A549 (cell line): ENCODE measurements at regions not wholly inside any gene's neighbourhood (a gene's known extent, or its start where the extent isn't known, plus 50 kb on each side); places are given as distances from the start of the nearest gene placed in this dataset.

Experiments
- ATAC-seq, 2 experiments: fragments of 200-7000 bp in 1 of 2; fragments of >200 bp in 1 of 2; cut with Nextera tagmentation in 1 of 2; cut with Tn5 transposase in 1 of 2; 3 replicates each; pipeline versions ENCODE4 v1.8.0 to v1.9.1; 2018 to 2020; ENCODE audit warnings: mild to moderate bottlenecking in 1 of 2, moderate library complexity in 1 of 2
- CTCF ChIA-PET: fragments of 300-600 bp; sonication (Branson Sonifier 250); formaldehyde crosslinking; extraction: SDS; loops from one replicate; lab custom pipeline; 2021; ENCODE audit warnings: antibody characterized with exemption, inconsistent platforms; lab: Yijun Ruan, JAX
- POLR2A ChIA-PET: fragments of 350-600 bp; formaldehyde crosslinking; extraction: SDS; loops from one replicate; lab custom pipeline; 2021; ENCODE audit warnings: antibody characterized with exemption, inconsistent platforms; lab: Yijun Ruan, JAX
- DNase-seq, 2 experiments: peaks; one replicate each; pipeline versions ENCODE4 v3.0.0 to v3.0.0-alpha.2; 2011 to 2016; ENCODE audit warnings: low read depth in 1 of 2, low spot score in 1 of 2
- FAIRE-seq: peaks from 2 replicates; lab custom pipeline; 2011; peaks lifted over from hg19 to GRCh38; lab: Jason Lieb, UNC
- H3K27ac ChIP-seq, 2 experiments: fragments of >200 bp; sonication (Bioruptor Twin); formaldehyde crosslinking; 3 replicates each; pipeline ENCODE4 v1.5.1; 2016 to 2017
- H3K4me1 ChIP-seq: fragments of >200 bp; sonication (Bioruptor Twin); formaldehyde crosslinking; 3 replicates; pipeline ENCODE4 v1.6.1; 2016
- H3K4me2 ChIP-seq: fragments of >200 bp; sonication (Bioruptor Twin); formaldehyde crosslinking; 3 replicates; pipeline ENCODE4 v1.6.1; 2016
- H3K4me3 ChIP-seq: fragments of >200 bp; sonication (Bioruptor Twin); formaldehyde crosslinking; 3 replicates; pipeline ENCODE4 v1.5.1; 2016
- H3K9me3 ChIP-seq: fragments of >200 bp; sonication (Bioruptor Twin); formaldehyde crosslinking; 3 replicates; pipeline ENCODE4 v1.6.1; 2016
- BHLHE40 ChIP-seq: IDR thresholded peaks from 2 replicates; pipeline ENCODE4 v1.6.1; 2012; ENCODE audit warnings: low read depth, low read length, inconsistent platforms
- CEBPB ChIP-seq, 2 experiments: fragments of >200 bp in 1 of 2; sonication (Bioruptor Twin) in 1 of 2; formaldehyde crosslinking in 1 of 2; IDR thresholded peaks; 2 replicates each; pipeline ENCODE4 v1.6.1; 2012 to 2016
- CHD2 ChIP-seq: fragments of 150-350 bp; IDR thresholded peaks from 2 replicates; pipeline ENCODE4 v1.6.1; 2014; ENCODE audit warnings: low read length; ENCODE audit not compliant: partially characterized antibody
- CHD4 ChIP-seq: fragments of 200-600 bp; sonication (generic); IDR thresholded peaks from 2 replicates; pipeline ENCODE4 v1.6.1; 2016; ENCODE audit warnings: antibody characterized with exemption, mild to moderate bottlenecking, borderline replicate concordance
- ELK1 ChIP-seq: fragments of 150-350 bp; IDR thresholded peaks from 2 replicates; pipeline ENCODE4 v1.6.1; 2014; ENCODE audit warnings: low read depth, mild to moderate bottlenecking, low read length
- ESRRA ChIP-seq: fragments of 150-350 bp; IDR thresholded peaks from 2 replicates; pipeline ENCODE4 v1.6.1; 2014; ENCODE audit warnings: mild to moderate bottlenecking, low read length, borderline replicate concordance
- FOXS1 ChIP-seq: fragments of 250-450 bp; sonication (Bioruptor Pico); IDR thresholded peaks from 2 replicates; pipeline ENCODE4 v1.5.0; 2020; ENCODE audit warnings: mild to moderate bottlenecking, moderate library complexity
- GATA3 ChIP-seq: IDR thresholded peaks from 2 replicates; pipeline ENCODE4 v1.6.1; 2012; ENCODE audit warnings: borderline replicate concordance
- HDAC2 ChIP-seq: fragments of 200-600 bp; sonication (generic); IDR thresholded peaks from 2 replicates; pipeline ENCODE4 v1.6.1; 2016
- HMGXB4 ChIP-seq: fragments of 250-450 bp; sonication (Bioruptor Pico); IDR thresholded peaks from 2 replicates; pipeline ENCODE4 v1.5.0; 2021; ENCODE audit warnings: mild to moderate bottlenecking, moderate library complexity, borderline replicate concordance
- HOXA7 ChIP-seq: fragments of 250-450 bp; sonication (Bioruptor Pico); IDR thresholded peaks from 2 replicates; pipeline ENCODE4 v1.5.0; 2020; ENCODE audit warnings: mild to moderate bottlenecking, moderate library complexity
- HOXB5 ChIP-seq: fragments of 250-450 bp; sonication (Bioruptor Pico); IDR thresholded peaks from 2 replicates; pipeline ENCODE4 v1.5.0; 2020; ENCODE audit warnings: mild to moderate bottlenecking, moderate library complexity
- NFE2L2 ChIP-seq: fragments of 150-350 bp; conservative IDR thresholded peaks from 2 replicates; pipeline ENCODE4 v1.6.1; 2014; ENCODE audit warnings: low read length
- NPAS2 ChIP-seq: fragments of 250-450 bp; sonication (Bioruptor Pico); IDR thresholded peaks from 2 replicates; pipeline ENCODE4 v1.8.0; 2022; ENCODE audit warnings: mild to moderate bottlenecking, moderate library complexity, borderline replicate concordance
- PBX3 ChIP-seq: IDR thresholded peaks from 2 replicates; pipeline ENCODE4 v1.6.1; 2012
- PHF8 ChIP-seq: fragments of 200-600 bp; sonication (generic); IDR thresholded peaks from 2 replicates; pipeline ENCODE4 v1.6.1; 2016; ENCODE audit warnings: low read depth, mild to moderate bottlenecking, antibody characterized with exemption, moderate library complexity, borderline replicate concordance
- POLR2A ChIP-seq: IDR thresholded peaks from 2 replicates; pipeline ENCODE4 v1.6.1; 2012; ENCODE audit warnings: mild to moderate bottlenecking, low read length
- POLR2AphosphoS2 ChIP-seq: conservative IDR thresholded peaks from 2 replicates; pipeline ENCODE4 v1.6.1; 2012; ENCODE audit warnings: low read length, improper control_type of control experiment, inconsistent platforms
- RAD21 ChIP-seq, 2 experiments: fragments of >200 bp in 1 of 2; sonication (Bioruptor Twin) in 1 of 2; formaldehyde crosslinking in 1 of 2; IDR thresholded peaks in 1 of 2; conservative IDR thresholded peaks in 1 of 2; 2 replicates in 1 of 2; 3 replicates in 1 of 2; pipeline ENCODE4 v1.6.1; 2012 to 2018; ENCODE audit warnings: inconsistent platforms in 1 of 2
- RFX5 ChIP-seq: fragments of 450-650 bp; IDR thresholded peaks from 2 replicates; pipeline ENCODE4 v1.7.1; 2014; ENCODE audit warnings: antibody characterized with exemption, mild to moderate bottlenecking, moderate library complexity
- RNF2 ChIP-seq: fragments of 200-600 bp; sonication (generic); IDR thresholded peaks from 2 replicates; pipeline ENCODE4 v1.6.1; 2016; ENCODE audit warnings: low read depth, mild to moderate bottlenecking, antibody characterized with exemption, moderate library complexity, borderline replicate concordance
- SMC3 ChIP-seq: fragments of >200 bp; sonication (Bioruptor Twin); formaldehyde crosslinking; IDR thresholded peaks from 3 replicates; pipeline ENCODE4 v1.6.1; 2018; ENCODE audit warnings: inconsistent platforms
- TFCP2L1 ChIP-seq: fragments of 250-450 bp; sonication (Bioruptor Pico); IDR thresholded peaks from 2 replicates; pipeline ENCODE4 v1.5.0; 2021; ENCODE audit warnings: mild to moderate bottlenecking
- WGBS: methylation state at CpG from one replicate; pipeline ENCODE4 v1.1.6; 2017; ENCODE audit errors: missing lambda C conversion rate; 5-methylcytosine and 5-hydroxymethylcytosine counted together
- TF ChIP-seq, protein P1 (sequence below): IDR thresholded peaks from 2 replicates; pipeline ENCODE4 v1.6.1; 2012; ENCODE audit warnings: low read depth, borderline replicate concordance
- TF ChIP-seq, protein P2 (sequence below): fragments of 250-450 bp; sonication (Bioruptor Pico); IDR thresholded peaks from 2 replicates; pipeline ENCODE4 v1.5.0; 2020; ENCODE audit warnings: low read depth, mild to moderate bottlenecking, moderate library complexity
- TF ChIP-seq, protein P3 (sequence below): fragments of >200 bp; sonication (Bioruptor Twin); formaldehyde crosslinking; IDR thresholded peaks from 3 replicates; pipeline ENCODE4 v1.5.1; 2016

DNA sequence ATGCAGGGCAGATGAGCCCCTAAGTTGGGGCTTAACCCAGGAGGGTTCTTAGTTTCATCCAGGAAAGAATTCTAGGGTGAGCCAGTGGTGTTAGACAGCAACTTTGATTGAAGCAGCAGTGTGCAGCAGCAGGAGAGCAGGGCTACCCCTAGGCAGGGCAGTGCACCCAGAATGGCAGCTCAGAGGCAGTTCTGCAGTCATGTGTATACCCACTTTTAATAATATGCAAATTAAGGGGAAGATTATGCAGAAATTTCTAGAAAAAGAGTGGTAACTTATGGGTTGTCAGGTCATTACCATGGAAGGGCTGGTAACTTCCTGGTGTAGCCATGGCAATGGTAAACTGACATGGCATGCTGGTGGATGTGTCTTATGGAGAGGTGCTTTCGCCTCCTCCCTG, 297.5 kb downstream of the PCNX1 start:
- POLR2A ChIA-PET, result no interaction called here
- no peak overlapping the region for H3K4me3 ChIP-seq
- no peaks in the 10 kb centered on the region for H3K9me3 ChIP-seq
- no peak overlapping the region for H3K27ac ChIP-seq
- no peak for ATAC-seq
- no peak overlapping the region for H3K4me2 ChIP-seq
- WGBS, result 73% methylated on average over 1 of the region's 1 CpG
- H3K4me1 ChIP-seq, result no peaks in the 10 kb centered on the region
- no peak for DNase-seq
- CTCF ChIA-PET, result no interaction called here
- TF ChIP-seq ESRRA (no peak), RFX5 (no peak), TFCP2L1 (CRISPR knock-in tag) (no peak), POLR2AphosphoS2 (no peak), HDAC2 (no peak), HOXB5 (no peak), CHD4 (no peak), CHD2 (no peak), FOXS1 (CRISPR knock-in tag) (no peak), RAD21 (conservative IDR thresholded peaks at IDR 0.05 in 1 of 2, IDR thresholded peaks at IDR 0.05 in 1 of 2) (no peak)
- TF ChIP-seq, protein P1, sequence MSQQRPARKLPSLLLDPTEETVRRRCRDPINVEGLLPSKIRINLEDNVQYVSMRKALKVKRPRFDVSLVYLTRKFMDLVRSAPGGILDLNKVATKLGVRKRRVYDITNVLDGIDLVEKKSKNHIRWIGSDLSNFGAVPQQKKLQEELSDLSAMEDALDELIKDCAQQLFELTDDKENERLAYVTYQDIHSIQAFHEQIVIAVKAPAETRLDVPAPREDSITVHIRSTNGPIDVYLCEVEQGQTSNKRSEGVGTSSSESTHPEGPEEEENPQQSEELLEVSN, result no peak
- TF ChIP-seq, protein P2, sequence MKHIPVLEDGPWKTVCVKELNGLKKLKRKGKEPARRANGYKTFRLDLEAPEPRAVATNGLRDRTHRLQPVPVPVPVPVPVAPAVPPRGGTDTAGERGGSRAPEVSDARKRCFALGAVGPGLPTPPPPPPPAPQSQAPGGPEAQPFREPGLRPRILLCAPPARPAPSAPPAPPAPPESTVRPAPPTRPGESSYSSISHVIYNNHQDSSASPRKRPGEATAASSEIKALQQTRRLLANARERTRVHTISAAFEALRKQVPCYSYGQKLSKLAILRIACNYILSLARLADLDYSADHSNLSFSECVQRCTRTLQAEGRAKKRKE (CRISPR knock-in tag), result no peak
- no peak for FAIRE-seq

- Histone ChIP-seq H3K9me3 (no peaks in the 10 kb centered on the region), H3K4me2 (no peak overlapping the region), H3K27ac (no peak overlapping the region), H3K4me3 (no peak overlapping the region), H3K4me1 (no peaks in the 10 kb centered on the region)
- no peak for DNase-seq
- POLR2A ChIA-PET, result no interaction called here
- CTCF ChIA-PET, result no interaction called here
- 59% methylated on average over 2 of the region's 2 CpGs for WGBS
- no peak for ATAC-seq
- no peak for FAIRE-seq
- TF ChIP-seq ELK1, result no peak
- TF ChIP-seq CEBPB (IDR thresholded peaks at IDR 0.05), result no peak
- no peak for TF ChIP-seq GATA3
- no peak for TF ChIP-seq PHF8
- no peak for TF ChIP-seq BHLHE40
- no peak for TF ChIP-seq PBX3
Observed at GRCh38 chr14:71206123-71206522, 298.9 kb downstream of the PCNX1 start.

DNA sequence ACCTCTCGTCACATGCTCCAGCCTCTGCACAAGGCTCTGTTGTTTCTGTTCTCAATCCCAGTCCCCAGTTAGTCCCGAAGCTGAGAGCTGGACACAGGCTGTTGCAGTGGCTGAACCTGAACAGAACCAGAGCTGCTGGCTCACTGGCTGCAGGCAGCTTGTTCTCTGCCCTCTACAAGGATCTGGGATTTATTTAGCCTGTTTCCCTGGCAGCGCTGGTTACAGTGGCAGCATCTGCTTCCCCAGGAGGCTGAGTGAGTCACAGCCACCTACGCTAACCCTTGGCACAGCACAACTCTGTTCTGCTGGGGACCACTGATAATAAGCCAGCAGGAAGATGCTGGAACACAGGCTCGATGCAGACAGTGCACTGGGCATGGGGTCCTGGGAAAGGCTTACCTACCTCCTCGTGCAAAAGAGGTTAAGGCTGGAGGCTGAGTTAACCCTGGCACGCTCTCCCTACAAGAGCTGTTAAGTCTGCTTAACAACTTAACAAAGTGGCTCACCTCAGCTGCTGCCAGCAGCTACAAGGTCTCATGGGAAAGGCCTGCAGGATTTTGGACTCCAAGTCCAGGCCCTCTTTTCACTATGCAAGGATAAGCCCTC, 299.6 kb downstream of the PCNX1 start:
- Histone ChIP-seq H3K9me3 (no peaks in the 10 kb centered on the region), H3K27ac (no peak overlapping the region), H3K4me3 (no peak overlapping the region), H3K4me2 (no peak overlapping the region), H3K4me1 (no peaks in the 10 kb centered on the region)
- POLR2A ChIA-PET, result no interaction called here
- 11% methylated on average over 7 of the region's 7 CpGs for WGBS
- ATAC-seq, result peak; percentile 84
- DNase-seq, result peak; percentile 26 to 27
- CTCF ChIA-PET, result no interaction called here
- no peak for FAIRE-seq
- TF ChIP-seq, protein P2 (CRISPR knock-in tag), result no peak
- TF ChIP-seq POLR2AphosphoS2, result no peak
- no peak for TF ChIP-seq RNF2
- TF ChIP-seq SMC3, result no peak
- TF ChIP-seq HOXA7 (CRISPR knock-in tag), result no peak
- TF ChIP-seq NPAS2 (CRISPR knock-in tag), result no peak
- TF ChIP-seq, protein P3, sequence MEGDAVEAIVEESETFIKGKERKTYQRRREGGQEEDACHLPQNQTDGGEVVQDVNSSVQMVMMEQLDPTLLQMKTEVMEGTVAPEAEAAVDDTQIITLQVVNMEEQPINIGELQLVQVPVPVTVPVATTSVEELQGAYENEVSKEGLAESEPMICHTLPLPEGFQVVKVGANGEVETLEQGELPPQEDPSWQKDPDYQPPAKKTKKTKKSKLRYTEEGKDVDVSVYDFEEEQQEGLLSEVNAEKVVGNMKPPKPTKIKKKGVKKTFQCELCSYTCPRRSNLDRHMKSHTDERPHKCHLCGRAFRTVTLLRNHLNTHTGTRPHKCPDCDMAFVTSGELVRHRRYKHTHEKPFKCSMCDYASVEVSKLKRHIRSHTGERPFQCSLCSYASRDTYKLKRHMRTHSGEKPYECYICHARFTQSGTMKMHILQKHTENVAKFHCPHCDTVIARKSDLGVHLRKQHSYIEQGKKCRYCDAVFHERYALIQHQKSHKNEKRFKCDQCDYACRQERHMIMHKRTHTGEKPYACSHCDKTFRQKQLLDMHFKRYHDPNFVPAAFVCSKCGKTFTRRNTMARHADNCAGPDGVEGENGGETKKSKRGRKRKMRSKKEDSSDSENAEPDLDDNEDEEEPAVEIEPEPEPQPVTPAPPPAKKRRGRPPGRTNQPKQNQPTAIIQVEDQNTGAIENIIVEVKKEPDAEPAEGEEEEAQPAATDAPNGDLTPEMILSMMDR, result no peak
- TF ChIP-seq POLR2A, result no peak
- TF ChIP-seq NFE2L2, result no peak
- TF ChIP-seq FOXS1 (CRISPR knock-in tag), result no peak
- TF ChIP-seq HMGXB4 (CRISPR knock-in tag), result no peak
- TF ChIP-seq HOXB5, result no peak
